OCI-LY3 (cell line): ENCODE measurements at regions not wholly inside any gene's neighbourhood (a gene's known extent, or its start where the extent isn't known, plus 50 kb on each side); places are given as distances from the start of the nearest gene placed in this dataset.

Source experiments
- CTCF ChIP-seq: fragments of 200-600, 300-600 bp; sonication (generic); IDR thresholded peaks from 2 replicates; pipeline ENCODE4 v1.5.1; 2014; ENCODE audit warnings: antibody characterized with exemption, low read length, low read depth
- EZH2phosphoT487 ChIP-seq: fragments of 200-600 bp; shearing (Covaris generic); IDR thresholded peaks from 2 replicates; pipeline ENCODE4 v1.6.1; 2018; ENCODE audit warnings: antibody characterized with exemption, mixed run types, low read depth

GRCh38 chr5:175037820-175038219, 313.4 kb downstream of the MSX2 start:
- no peak for TF ChIP-seq CTCF
- TF ChIP-seq EZH2phosphoT487, result no peak
